OCI-LY7 (cell line): ENCODE measurements at regions not wholly inside any gene's neighbourhood (a gene's known extent, or its start where the extent isn't known, plus 50 kb on each side); places are given as distances from the start of the nearest gene placed in this dataset.

ENCODE experiments used
- CTCF ChIP-seq: fragments of 200-600 bp; sonication (generic); conservative IDR thresholded peaks from 2 replicates; pipeline ENCODE4 v1.5.1; 2014; ENCODE audit warnings: mild to moderate bottlenecking, antibody characterized with exemption, low read length, moderate library complexity, mixed read lengths
- EZH2phosphoT487 ChIP-seq: fragments of 200-600 bp; sonication (generic); IDR thresholded peaks from 2 replicates; pipeline ENCODE4 v1.6.1; 2018; ENCODE audit warnings: low read depth, borderline replicate concordance, mild to moderate bottlenecking, mixed run types, antibody characterized with exemption, low read length, moderate library complexity, mixed read lengths

DNA sequence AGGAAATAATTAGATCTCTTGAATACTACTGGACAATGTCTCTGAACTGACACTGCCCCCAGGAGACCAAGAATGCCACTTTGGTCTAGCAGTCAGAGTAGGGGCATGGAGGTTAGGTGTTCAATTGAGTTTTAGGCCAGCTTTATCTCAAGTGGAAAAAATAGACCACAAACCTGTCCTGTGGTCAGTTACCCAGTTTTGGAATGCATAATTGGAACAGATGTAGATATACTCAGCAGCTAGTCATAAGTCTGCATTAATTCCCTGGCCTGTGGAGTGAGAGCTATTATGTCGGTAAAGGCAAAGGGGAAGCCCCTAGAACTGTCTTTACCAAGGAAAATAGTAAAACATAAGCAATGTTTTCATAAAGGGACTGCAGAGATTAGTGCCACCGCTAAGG lies 587.7 kb downstream of the GLUD2 start:
- TF ChIP-seq CTCF (no peak), EZH2phosphoT487 (no peak)
